ENCODE measurements at regions not wholly inside any gene's neighbourhood (a gene's known extent, or its start where the extent isn't known, plus 50 kb on each side); places are given as distances from the start of the nearest gene placed in this dataset.

DNA sequence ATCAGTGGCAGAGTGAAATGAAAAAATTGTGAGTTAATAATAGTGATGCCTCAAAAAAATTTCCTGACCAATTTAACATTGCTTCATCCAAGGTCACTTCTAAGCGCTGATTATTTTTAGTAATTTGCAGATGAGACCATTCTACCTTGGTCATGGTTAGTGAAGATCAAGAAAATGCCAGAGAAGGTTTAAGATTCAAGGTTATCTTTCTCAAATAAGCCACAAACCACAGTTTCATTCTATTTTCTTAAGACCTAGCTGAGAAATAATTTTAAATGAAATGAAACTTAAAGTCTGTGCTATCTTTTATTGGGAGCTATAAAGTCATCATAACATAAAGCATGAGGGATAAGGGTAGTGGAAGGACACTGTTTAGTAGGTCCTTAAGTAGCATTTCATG is 353.9 kb upstream of the NAALADL2 start:
- TF ChIP-seq, protein P1, sequence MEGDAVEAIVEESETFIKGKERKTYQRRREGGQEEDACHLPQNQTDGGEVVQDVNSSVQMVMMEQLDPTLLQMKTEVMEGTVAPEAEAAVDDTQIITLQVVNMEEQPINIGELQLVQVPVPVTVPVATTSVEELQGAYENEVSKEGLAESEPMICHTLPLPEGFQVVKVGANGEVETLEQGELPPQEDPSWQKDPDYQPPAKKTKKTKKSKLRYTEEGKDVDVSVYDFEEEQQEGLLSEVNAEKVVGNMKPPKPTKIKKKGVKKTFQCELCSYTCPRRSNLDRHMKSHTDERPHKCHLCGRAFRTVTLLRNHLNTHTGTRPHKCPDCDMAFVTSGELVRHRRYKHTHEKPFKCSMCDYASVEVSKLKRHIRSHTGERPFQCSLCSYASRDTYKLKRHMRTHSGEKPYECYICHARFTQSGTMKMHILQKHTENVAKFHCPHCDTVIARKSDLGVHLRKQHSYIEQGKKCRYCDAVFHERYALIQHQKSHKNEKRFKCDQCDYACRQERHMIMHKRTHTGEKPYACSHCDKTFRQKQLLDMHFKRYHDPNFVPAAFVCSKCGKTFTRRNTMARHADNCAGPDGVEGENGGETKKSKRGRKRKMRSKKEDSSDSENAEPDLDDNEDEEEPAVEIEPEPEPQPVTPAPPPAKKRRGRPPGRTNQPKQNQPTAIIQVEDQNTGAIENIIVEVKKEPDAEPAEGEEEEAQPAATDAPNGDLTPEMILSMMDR (IDR thresholded peaks at IDR 0.05), result no peak
- Histone ChIP-seq H3K27ac (no peak overlapping the region), H3K4me3 (no peak overlapping the region)
- no peak for DNase-seq (ENCODE audit: low spot score)

DNA sequence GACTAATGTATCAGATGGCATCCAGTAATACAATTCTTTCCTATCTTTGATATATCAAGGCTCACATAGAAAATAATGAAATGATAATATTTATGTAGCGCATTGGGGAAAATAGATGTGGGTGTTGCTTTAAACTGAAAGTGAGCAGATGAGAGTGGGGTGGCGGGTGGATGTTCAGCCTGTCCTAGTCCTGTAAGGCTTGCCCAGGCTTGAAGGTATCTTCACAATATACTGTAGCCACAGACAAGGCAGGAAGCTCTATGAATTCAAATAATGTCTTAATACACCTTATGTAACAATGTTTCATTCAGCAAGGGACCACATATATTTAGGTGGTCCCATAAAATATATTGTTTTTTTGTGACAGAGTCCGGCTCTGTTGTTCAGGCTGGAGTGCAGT is 334.9 kb upstream of the NAALADL2 start:
- DNase-seq (ENCODE audit: low spot score), result no peak
- Histone ChIP-seq H3K4me3 (no peak overlapping the region), H3K27ac (no peak overlapping the region)
- TF ChIP-seq, protein P1 (IDR thresholded peaks at IDR 0.05), result no peak

DNA sequence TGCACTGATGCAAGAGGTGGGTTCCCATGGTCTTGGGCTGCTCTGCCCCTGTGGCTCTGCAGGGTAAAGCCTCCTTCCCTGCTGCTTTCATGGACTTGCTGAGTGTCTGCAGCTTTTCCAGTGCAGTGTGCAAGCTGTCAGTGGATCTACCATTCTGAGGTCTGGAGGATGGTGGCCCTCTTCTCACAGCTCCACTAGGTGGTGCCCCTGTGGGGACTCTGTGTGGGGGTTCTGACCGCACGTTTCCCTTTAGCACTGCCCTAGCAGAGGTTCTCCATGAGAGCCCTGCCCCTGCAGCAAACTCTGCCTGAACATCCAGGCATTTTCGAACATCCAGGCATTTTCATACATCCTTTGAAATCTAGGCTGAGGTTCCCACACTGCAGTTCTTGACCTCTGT is 329.8 kb upstream of the NAALADL2 start:
- Histone ChIP-seq H3K4me3 (no peak overlapping the region), H3K27ac (no peak overlapping the region)
- TF ChIP-seq, protein P1 (IDR thresholded peaks at IDR 0.05), result no peak
- DNase-seq (ENCODE audit: low spot score), result no peak

DNA sequence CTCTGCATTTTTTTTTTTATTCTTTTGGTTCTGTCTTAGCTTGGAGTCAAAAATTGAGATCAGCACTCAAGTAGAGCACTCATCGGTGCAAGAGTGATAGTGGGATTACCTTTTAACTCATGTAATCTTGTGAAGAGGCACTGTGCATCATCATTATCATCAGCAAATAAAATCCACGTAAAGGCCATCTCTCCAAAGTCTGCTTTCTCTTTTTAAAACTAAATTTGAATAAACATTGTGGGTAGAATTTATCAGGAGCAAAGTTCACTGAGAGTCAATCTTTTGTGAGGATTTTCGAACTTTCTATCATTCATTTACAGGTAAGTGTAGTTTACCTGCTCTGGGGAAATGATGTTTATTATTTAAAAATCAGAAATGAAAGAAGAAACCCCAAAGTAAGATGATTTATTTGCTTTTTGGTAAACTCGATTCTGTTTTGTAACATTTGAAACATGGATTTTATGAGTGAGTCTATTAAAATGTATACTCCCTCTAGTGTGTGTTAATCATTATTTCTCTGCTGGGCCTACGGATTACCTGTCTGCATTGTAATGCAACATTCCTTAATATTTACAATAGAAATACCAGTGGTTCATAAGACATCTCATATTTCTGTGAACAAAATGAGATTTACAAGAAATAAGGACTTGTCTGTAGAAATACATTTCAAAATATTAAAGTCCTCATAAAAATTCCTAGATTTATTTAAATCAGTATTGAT is 327.7 kb upstream of the NAALADL2 start:
- no peak for DNase-seq (ENCODE audit: low spot score)
- TF ChIP-seq, protein P1 (IDR thresholded peaks at IDR 0.05), result no peak
- Histone ChIP-seq H3K27ac (no peak overlapping the region), H3K4me3 (no peak overlapping the region)

DNA sequence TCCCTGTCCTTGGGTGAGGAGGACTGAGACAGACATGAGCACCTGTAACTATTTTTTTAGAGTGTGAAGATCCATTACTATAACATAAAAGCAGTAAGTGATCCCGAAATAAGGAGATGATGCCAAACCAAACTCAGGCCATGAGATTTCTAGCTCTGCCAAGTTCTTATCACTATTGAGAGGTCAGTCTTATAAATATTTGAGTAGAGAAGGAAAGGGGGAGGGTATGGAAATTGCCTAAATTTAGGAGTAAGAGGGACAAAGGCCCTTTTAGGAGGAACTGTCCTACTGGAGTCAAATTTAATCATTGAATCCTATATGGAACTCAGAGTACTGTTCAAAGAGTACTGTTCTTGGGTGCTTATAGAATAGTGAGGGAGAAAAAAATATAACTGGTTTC is 326.9 kb upstream of the NAALADL2 start:
- H3K27ac ChIP-seq, result no peak overlapping the region
- H3K4me3 ChIP-seq, result no peak overlapping the region
- DNase-seq (ENCODE audit: low spot score), result no peak
- TF ChIP-seq, protein P1 (IDR thresholded peaks at IDR 0.05), result no peak

DNA sequence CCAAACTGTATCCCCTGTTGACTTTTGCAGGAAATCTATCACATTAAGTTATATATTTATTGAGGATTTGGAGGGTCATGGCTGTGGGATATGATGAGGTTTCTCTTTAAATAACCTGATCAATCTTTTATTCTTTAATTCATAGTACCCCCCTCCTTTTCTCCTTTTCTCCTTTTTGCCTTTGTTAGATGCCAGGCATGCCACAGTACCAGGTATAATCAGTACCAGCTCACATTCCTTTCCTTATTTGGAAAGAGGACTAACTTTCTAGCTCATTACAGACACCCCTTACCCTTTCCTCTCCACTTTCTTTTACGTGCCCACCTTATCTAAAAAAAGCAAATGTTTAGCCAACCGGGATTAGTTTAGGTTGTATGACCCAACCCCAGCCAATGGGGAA is 326.4 kb upstream of the NAALADL2 start:
- DNase-seq (ENCODE audit: low spot score), result no peak
- Histone ChIP-seq H3K27ac (no peak overlapping the region), H3K4me3 (no peak overlapping the region)
- TF ChIP-seq, protein P1 (IDR thresholded peaks at IDR 0.05), result no peak

DNA sequence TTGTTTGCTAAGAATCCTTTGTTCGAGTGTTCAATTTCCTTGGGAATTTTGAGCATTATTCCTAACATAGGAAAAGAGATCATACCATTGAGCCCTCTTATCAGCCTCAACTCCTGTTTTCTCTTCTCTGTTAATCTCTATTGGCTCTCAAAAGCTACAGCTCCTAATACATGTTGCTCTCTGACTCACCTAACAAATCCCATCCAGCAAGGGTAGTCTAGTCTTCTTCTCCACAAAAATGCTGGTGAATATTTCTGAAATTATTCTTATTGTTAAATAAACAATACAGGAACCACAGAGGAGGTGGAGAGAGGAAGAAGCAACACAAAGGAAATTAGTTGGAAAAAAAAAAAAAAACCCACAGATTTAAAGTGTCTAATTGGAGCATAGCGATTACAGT is 325.8 kb upstream of the NAALADL2 start:
- DNase-seq (ENCODE audit: low spot score), result no peak
- TF ChIP-seq, protein P1 (IDR thresholded peaks at IDR 0.05), result no peak
- Histone ChIP-seq H3K27ac (no peak overlapping the region), H3K4me3 (no peak overlapping the region)

All from coronary artery (tissue), 2 donors.